ENCODE measurements at regions not wholly inside any gene's neighbourhood (a gene's known extent, or its start where the extent isn't known, plus 50 kb on each side); places are given as distances from the start of the nearest gene placed in this dataset.

DNA sequence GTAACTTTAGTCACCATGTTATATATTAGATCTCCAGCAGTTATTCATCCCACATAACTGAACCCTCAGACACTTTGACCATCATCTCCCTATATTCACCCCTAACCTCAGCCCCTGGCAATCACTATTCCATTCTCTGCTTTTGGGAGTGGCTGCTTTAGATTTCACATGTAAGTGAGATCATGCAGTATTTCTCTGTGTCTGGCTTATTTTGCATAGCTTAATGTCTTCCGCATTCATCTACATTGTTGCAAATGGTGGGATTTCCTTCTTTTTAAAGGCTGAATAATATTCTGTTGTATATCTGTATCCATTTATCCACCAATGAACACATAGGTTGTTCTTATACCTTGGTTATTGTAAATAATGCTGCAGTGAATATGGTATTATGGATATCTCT lies 411.6 kb upstream of the ZEB2 start (continued):
- TF ChIP-seq POLR2AphosphoS5 (IDR thresholded peaks at IDR 0.05; ENCODE audit: low read depth, low read length) (no peak), ZNF274 (IDR thresholded peaks at IDR 0.05; ENCODE audit: low read depth, low read length) (no peak), SP1 (IDR thresholded peaks at IDR 0.05; ENCODE audit: low read depth) (no peak), RAD21 (IDR thresholded peaks at IDR 0.05; ENCODE audit: low read depth) (no peak), CEBPB (IDR thresholded peaks at IDR 0.05; ENCODE audit: low read depth) (no peak), ATF3 (IDR thresholded peaks at IDR 0.05) (no peak), SRF (IDR thresholded peaks at IDR 0.05; ENCODE audit: low read depth) (no peak), EGR1 (IDR thresholded peaks at IDR 0.05; ENCODE audit: low read depth) (no peak)
- TF ChIP-seq, protein P1, sequence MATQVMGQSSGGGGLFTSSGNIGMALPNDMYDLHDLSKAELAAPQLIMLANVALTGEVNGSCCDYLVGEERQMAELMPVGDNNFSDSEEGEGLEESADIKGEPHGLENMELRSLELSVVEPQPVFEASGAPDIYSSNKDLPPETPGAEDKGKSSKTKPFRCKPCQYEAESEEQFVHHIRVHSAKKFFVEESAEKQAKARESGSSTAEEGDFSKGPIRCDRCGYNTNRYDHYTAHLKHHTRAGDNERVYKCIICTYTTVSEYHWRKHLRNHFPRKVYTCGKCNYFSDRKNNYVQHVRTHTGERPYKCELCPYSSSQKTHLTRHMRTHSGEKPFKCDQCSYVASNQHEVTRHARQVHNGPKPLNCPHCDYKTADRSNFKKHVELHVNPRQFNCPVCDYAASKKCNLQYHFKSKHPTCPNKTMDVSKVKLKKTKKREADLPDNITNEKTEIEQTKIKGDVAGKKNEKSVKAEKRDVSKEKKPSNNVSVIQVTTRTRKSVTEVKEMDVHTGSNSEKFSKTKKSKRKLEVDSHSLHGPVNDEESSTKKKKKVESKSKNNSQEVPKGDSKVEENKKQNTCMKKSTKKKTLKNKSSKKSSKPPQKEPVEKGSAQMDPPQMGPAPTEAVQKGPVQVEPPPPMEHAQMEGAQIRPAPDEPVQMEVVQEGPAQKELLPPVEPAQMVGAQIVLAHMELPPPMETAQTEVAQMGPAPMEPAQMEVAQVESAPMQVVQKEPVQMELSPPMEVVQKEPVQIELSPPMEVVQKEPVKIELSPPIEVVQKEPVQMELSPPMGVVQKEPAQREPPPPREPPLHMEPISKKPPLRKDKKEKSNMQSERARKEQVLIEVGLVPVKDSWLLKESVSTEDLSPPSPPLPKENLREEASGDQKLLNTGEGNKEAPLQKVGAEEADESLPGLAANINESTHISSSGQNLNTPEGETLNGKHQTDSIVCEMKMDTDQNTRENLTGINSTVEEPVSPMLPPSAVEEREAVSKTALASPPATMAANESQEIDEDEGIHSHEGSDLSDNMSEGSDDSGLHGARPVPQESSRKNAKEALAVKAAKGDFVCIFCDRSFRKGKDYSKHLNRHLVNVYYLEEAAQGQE (IDR thresholded peaks at IDR 0.05; ENCODE audit: low read depth): no peak
- TF ChIP-seq, protein P2, sequence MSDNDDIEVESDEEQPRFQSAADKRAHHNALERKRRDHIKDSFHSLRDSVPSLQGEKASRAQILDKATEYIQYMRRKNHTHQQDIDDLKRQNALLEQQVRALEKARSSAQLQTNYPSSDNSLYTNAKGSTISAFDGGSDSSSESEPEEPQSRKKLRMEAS (IDR thresholded peaks at IDR 0.05): no peak

- H3K9ac ChIP-seq (ENCODE audit: low read length): no peak overlapping the region
- ATAC-seq (no peak), DNase-seq (ENCODE audit: low read depth, low spot score) (no peak)
- RAD21 ChIA-PET (ENCODE audit: low non-redundant PET in 1 of 2, low total read pairs in 2 of 2, uncharacterized antibody in 2 of 2, unreplicated experiment in 2 of 2): no interaction called here
- H3K9me2 ChIP-seq (ENCODE audit: insufficient read depth): no peaks in the 10 kb centered on the region
- no peaks in the 10 kb centered on the region for H3K79me2 ChIP-seq (ENCODE audit: insufficient read depth, low read length)
- no peaks in the 10 kb centered on the region for H3K4me1 ChIP-seq (ENCODE audit: control insufficient read depth in 1 of 2, insufficient read depth in 2 of 2, low read length in 2 of 2)
- intact Hi-C loops (cut with micrococcal nuclease): no loop called here
- POLR2A ChIA-PET: no interaction called here
- H3K9me3 ChIP-seq (ENCODE audit: control insufficient read depth in 1 of 2, insufficient read depth in 1 of 2, low read depth in 1 of 2, low read length in 2 of 2): no peaks in the 10 kb centered on the region
- H3K4me3 ChIP-seq (replicated peaks in 1 of 2; ENCODE audit: low read depth in 1 of 2, low read length in 2 of 2): no peak overlapping the region
- H3K4me2 ChIP-seq (ENCODE audit: low read length): no peak overlapping the region
- H3K27ac ChIP-seq (ENCODE audit: low read depth, low read length): no peak overlapping the region
- H3K36me3 ChIP-seq (ENCODE audit: control insufficient read depth in 1 of 2, insufficient read depth in 2 of 2, low read length in 2 of 2): no peaks in the 10 kb centered on the region
- CTCF ChIA-PET: no interaction called here
- H4K20me1 ChIP-seq (ENCODE audit: insufficient read depth): no peaks in the 10 kb centered on the region
- H3K27me3 ChIP-seq (ENCODE audit: insufficient read depth, low read length): no peaks in the 10 kb centered on the region
- H2AFZ ChIP-seq (ENCODE audit: low read depth, low read length, poor library complexity, severe bottlenecking): no peak overlapping the region
- BruUV-seq (replicated peaks): no TSS peak
- no peak for TF ChIP-seq RAD21 (IDR thresholded peaks at IDR 0.05; ENCODE audit: low read depth)
- no peak for TF ChIP-seq CBX3 (IDR thresholded peaks at IDR 0.05; ENCODE audit: low read depth)
- no peak for TF ChIP-seq CEBPB (IDR thresholded peaks at IDR 0.05; ENCODE audit: low read depth)
- TF ChIP-seq ZFX (IDR thresholded peaks at IDR 0.05): no peak
- TF ChIP-seq, protein P3, sequence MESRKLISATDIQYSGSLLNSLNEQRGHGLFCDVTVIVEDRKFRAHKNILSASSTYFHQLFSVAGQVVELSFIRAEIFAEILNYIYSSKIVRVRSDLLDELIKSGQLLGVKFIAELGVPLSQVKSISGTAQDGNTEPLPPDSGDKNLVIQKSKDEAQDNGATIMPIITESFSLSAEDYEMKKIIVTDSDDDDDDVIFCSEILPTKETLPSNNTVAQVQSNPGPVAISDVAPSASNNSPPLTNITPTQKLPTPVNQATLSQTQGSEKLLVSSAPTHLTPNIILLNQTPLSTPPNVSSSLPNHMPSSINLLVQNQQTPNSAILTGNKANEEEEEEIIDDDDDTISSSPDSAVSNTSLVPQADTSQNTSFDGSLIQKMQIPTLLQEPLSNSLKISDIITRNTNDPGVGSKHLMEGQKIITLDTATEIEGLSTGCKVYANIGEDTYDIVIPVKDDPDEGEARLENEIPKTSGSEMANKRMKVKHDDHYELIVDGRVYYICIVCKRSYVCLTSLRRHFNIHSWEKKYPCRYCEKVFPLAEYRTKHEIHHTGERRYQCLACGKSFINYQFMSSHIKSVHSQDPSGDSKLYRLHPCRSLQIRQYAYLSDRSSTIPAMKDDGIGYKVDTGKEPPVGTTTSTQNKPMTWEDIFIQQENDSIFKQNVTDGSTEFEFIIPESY (IDR thresholded peaks at IDR 0.05; ENCODE audit: extremely low read depth, insufficient replicate concordance, low read length): no peak
- TF ChIP-seq SIN3A (IDR thresholded peaks at IDR 0.05; ENCODE audit: low read depth): no peak
- TF ChIP-seq, protein P1 (IDR thresholded peaks at IDR 0.05; ENCODE audit: low read depth): no peak
- TF ChIP-seq EGR1 (IDR thresholded peaks at IDR 0.05; ENCODE audit: low read depth): no peak
- TF ChIP-seq, protein P2 (IDR thresholded peaks at IDR 0.05): no peak
Measured at GRCh38 chr2:144927429-144927828, 407.5 kb upstream of the ZEB2 start.
